Panc1 (cell line): ENCODE measurements at regions not wholly inside any gene's neighbourhood (a gene's known extent, or its start where the extent isn't known, plus 50 kb on each side); places are given as distances from the start of the nearest gene placed in this dataset.

Source experiments
- POLR2AphosphoS5 ChIP-seq: IDR thresholded peaks from 2 replicates; pipeline ENCODE4 v1.6.1; 2012; ENCODE audit warnings: mild to moderate bottlenecking, low read depth, low read length, moderate library complexity
- TCF7L2 ChIP-seq: IDR thresholded peaks from 2 replicates; pipeline ENCODE4 v1.6.1; 2011; ENCODE audit warnings: mild to moderate bottlenecking, low read depth, low read length, inconsistent platforms
- TF ChIP-seq, protein P1 (sequence below): fragments of 450-650 bp; IDR thresholded peaks from 2 replicates; pipeline ENCODE4 v1.5.1; 2017; ENCODE audit warnings: mild to moderate bottlenecking

DNA sequence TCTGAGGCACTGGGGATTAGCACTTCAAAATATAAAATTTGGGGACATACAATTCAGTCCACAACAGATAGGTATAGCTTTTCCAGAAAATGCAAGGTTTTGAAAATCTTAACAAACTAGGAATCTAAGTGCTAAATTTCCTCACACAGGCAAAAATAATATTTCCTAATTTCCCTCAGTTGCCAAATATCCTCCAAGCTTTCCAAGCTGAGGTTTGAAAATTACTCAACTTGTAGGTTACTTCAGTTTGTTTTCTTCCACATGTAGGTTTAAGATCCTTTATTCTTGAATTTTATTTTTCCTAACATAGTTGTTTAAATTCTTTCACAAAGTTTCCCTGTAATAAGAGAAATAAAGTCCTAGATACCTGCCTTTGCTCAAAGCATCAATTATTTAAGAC lies 192.9 kb upstream of the NRXN1 start:
- TF ChIP-seq, protein P1, sequence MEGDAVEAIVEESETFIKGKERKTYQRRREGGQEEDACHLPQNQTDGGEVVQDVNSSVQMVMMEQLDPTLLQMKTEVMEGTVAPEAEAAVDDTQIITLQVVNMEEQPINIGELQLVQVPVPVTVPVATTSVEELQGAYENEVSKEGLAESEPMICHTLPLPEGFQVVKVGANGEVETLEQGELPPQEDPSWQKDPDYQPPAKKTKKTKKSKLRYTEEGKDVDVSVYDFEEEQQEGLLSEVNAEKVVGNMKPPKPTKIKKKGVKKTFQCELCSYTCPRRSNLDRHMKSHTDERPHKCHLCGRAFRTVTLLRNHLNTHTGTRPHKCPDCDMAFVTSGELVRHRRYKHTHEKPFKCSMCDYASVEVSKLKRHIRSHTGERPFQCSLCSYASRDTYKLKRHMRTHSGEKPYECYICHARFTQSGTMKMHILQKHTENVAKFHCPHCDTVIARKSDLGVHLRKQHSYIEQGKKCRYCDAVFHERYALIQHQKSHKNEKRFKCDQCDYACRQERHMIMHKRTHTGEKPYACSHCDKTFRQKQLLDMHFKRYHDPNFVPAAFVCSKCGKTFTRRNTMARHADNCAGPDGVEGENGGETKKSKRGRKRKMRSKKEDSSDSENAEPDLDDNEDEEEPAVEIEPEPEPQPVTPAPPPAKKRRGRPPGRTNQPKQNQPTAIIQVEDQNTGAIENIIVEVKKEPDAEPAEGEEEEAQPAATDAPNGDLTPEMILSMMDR: no peak
- TF ChIP-seq POLR2AphosphoS5: no peak
- TF ChIP-seq TCF7L2: no peak
